ENCODE measurements at regions not wholly inside any gene's neighbourhood (a gene's known extent, or its start where the extent isn't known, plus 50 kb on each side); places are given as distances from the start of the nearest gene placed in this dataset.

- TF ChIP-seq, protein P1, sequence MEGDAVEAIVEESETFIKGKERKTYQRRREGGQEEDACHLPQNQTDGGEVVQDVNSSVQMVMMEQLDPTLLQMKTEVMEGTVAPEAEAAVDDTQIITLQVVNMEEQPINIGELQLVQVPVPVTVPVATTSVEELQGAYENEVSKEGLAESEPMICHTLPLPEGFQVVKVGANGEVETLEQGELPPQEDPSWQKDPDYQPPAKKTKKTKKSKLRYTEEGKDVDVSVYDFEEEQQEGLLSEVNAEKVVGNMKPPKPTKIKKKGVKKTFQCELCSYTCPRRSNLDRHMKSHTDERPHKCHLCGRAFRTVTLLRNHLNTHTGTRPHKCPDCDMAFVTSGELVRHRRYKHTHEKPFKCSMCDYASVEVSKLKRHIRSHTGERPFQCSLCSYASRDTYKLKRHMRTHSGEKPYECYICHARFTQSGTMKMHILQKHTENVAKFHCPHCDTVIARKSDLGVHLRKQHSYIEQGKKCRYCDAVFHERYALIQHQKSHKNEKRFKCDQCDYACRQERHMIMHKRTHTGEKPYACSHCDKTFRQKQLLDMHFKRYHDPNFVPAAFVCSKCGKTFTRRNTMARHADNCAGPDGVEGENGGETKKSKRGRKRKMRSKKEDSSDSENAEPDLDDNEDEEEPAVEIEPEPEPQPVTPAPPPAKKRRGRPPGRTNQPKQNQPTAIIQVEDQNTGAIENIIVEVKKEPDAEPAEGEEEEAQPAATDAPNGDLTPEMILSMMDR (IDR thresholded peaks at IDR 0.05) = peak; percentile 69
- TF ChIP-seq REST (IDR thresholded peaks at IDR 0.05; ENCODE audit: insufficient read depth in 1 of 2, low read depth in 2 of 2, low read length in 1 of 2) (no peak), POLR2AphosphoS5 (IDR thresholded peaks at IDR 0.05; ENCODE audit: low read depth, low read length) (no peak)
Measured at GRCh38 chr11:129694538-129694937, 121.1 kb upstream of the TMEM45B start.
